IMR-90 (cell line): ENCODE measurements at regions not wholly inside any gene's neighbourhood (a gene's known extent, or its start where the extent isn't known, plus 50 kb on each side); places are given as distances from the start of the nearest gene placed in this dataset.

Source experiments
- ATAC-seq: fragments of 200-7000 bp; cut with Tn5 transposase; 2 replicates; pipeline ENCODE4 v1.9.1; 2020; ENCODE audit warnings: low read depth, mild to moderate bottlenecking, moderate library complexity
- BruUV-seq: library from RNA; stranded (reverse); fragments of 400-500 nt; replicated peaks from 2 replicates; lab custom pipeline; 2021; lab: Mats Ljungman, UMichigan
- CTCF ChIA-PET: fragments of 300-600 bp; formaldehyde crosslinking; extraction: SDS; loops from one replicate; lab custom pipeline; 2021; ENCODE audit warnings: antibody characterized with exemption; lab: Yijun Ruan, JAX
- POLR2A ChIA-PET: fragments of 300-600 bp; sonication (Branson Sonifier 250); formaldehyde crosslinking; loops from one replicate; lab custom pipeline; 2022; ENCODE audit warnings: antibody characterized with exemption; ENCODE audit not compliant: unreplicated experiment; lab: Charles Lee
- DNase-seq: peaks from one replicate; pipeline ENCODE4 v3.0.0; 2013
- H2AFZ ChIP-seq: replicated peaks from 2 replicates; pipeline ENCODE3; 2013; ENCODE audit warnings: low read length, mild to moderate bottlenecking; ENCODE audit not compliant: poor library complexity
- H2AK5ac ChIP-seq: 2 replicates; pipeline ENCODE4 v1.6.1; 2013; ENCODE audit warnings: low read depth, low read length, inconsistent platforms
- H2AK9ac ChIP-seq: replicated peaks from 2 replicates; pipeline ENCODE3; 2013; ENCODE audit warnings: mild to moderate bottlenecking, low read depth, low read length, moderate library complexity; ENCODE audit not compliant: poor library complexity
- H2BK120ac ChIP-seq: 2 replicates; pipeline ENCODE4 v1.6.1; 2013; ENCODE audit warnings: low read depth, low read length, inconsistent platforms
- H2BK15ac ChIP-seq: 3 replicates; pipeline ENCODE4 v1.6.1; 2013; ENCODE audit warnings: low read depth, low read length, inconsistent platforms
- H2BK20ac ChIP-seq: 2 replicates; pipeline ENCODE4 v1.6.1; 2013; ENCODE audit warnings: low read depth, mild to moderate bottlenecking, inconsistent platforms, low read length, moderate library complexity
- H2BK5ac ChIP-seq: 2 replicates; pipeline ENCODE4 v1.6.1; 2013; ENCODE audit warnings: mild to moderate bottlenecking, low read depth, low read length, inconsistent platforms; ENCODE audit not compliant: poor library complexity, severe bottlenecking
- H3K14ac ChIP-seq: replicated peaks from 2 replicates; pipeline ENCODE4 v1.6.1; 2013; ENCODE audit warnings: low read depth, low read length, inconsistent platforms
- H3K18ac ChIP-seq: 2 replicates; pipeline ENCODE4 v1.6.1; 2013; ENCODE audit warnings: low read depth, low read length, control low read depth
- H3K23ac ChIP-seq: 2 replicates; pipeline ENCODE4 v1.6.1; 2013; ENCODE audit warnings: low read depth, low read length, inconsistent platforms
- H3K27ac ChIP-seq: 2 replicates; pipeline ENCODE4 v1.5.1; 2013; ENCODE audit warnings: mild to moderate bottlenecking, control low read depth, low read length; ENCODE audit not compliant: insufficient read depth
- H3K27me3 ChIP-seq: 2 replicates; pipeline ENCODE4 v1.6.1; 2013; ENCODE audit warnings: low read length; ENCODE audit not compliant: control insufficient read depth, insufficient read depth
- H3K36me3 ChIP-seq: 2 replicates; pipeline ENCODE4 v1.6.1; 2013; ENCODE audit warnings: low read length, mixed read lengths; ENCODE audit not compliant: control insufficient read depth, insufficient read depth
- H3K4ac ChIP-seq: 2 replicates; pipeline ENCODE4 v1.6.1; 2013; ENCODE audit warnings: low read depth, low read length, inconsistent platforms
- H3K4me1 ChIP-seq: 2 replicates; pipeline ENCODE4 v1.6.1; 2013; ENCODE audit warnings: low read length, mixed read lengths; ENCODE audit not compliant: control insufficient read depth, insufficient read depth
- H3K4me2 ChIP-seq: 2 replicates; pipeline ENCODE4 v1.6.1; 2013; ENCODE audit warnings: low read depth, mild to moderate bottlenecking, control low read depth, low read length, moderate library complexity
- H3K4me3 ChIP-seq: 2 replicates; pipeline ENCODE4 v1.5.1; 2013; ENCODE audit warnings: low read depth, mild to moderate bottlenecking, control low read depth, low read length, moderate library complexity; ENCODE audit not compliant: insufficient read depth
- H3K56ac ChIP-seq: 2 replicates; pipeline ENCODE4 v1.6.1; 2013; ENCODE audit warnings: low read length, inconsistent platforms; ENCODE audit not compliant: insufficient read depth; ENCODE audit errors: extremely low read depth
- H3K79me1 ChIP-seq, 2 experiments: 2 replicates each; pipeline ENCODE4 v1.6.1; 2013; ENCODE audit warnings: low read length in 2 of 2, inconsistent platforms in 1 of 2, low read depth in 1 of 2
- H3K9ac ChIP-seq: 2 replicates; pipeline ENCODE4 v1.6.1; 2013; ENCODE audit warnings: low read depth, low read length, control low read depth
- H3K9me1 ChIP-seq: 2 replicates; pipeline ENCODE4 v1.6.1; 2013; ENCODE audit warnings: low read length, inconsistent platforms; ENCODE audit not compliant: insufficient read depth
- H3K9me3 ChIP-seq: 2 replicates; pipeline ENCODE4 v1.6.1; 2013; ENCODE audit warnings: low read length; ENCODE audit not compliant: control insufficient read depth, insufficient read depth
- H4K20me1 ChIP-seq: 2 replicates; pipeline ENCODE4 v1.6.1; 2013; ENCODE audit warnings: low read length, inconsistent platforms; ENCODE audit not compliant: insufficient read depth
- H4K5ac ChIP-seq: 2 replicates; pipeline ENCODE4 v1.6.1; 2013; ENCODE audit warnings: mild to moderate bottlenecking, low read depth, low read length, control low read depth
- H4K8ac ChIP-seq, 2 experiments: 2 replicates each; pipeline ENCODE4 v1.6.1; 2013; ENCODE audit warnings: low read depth in 2 of 2, low read length in 2 of 2, control low read depth in 1 of 2, inconsistent platforms in 1 of 2
- H4K91ac ChIP-seq: 2 replicates; pipeline ENCODE4 v1.6.1; 2013; ENCODE audit warnings: low read depth, low read length, inconsistent platforms; ENCODE audit not compliant: insufficient read depth
- CTCF ChIP-seq: conservative IDR thresholded peaks from 2 replicates; pipeline ENCODE4 v1.5.1; 2012; ENCODE audit warnings: mild to moderate bottlenecking, low read depth, low read length, improper control_type of control experiment
- dilution Hi-C: fragments of 300-500 bp; cut with HindIII; formaldehyde crosslinking; loops from one replicate; pipeline ENCODE4 v1.14.3; 2018; ENCODE audit warnings: low sequenced_read_pairs; ENCODE audit not compliant: unreplicated experiment
- in situ Hi-C: fragments of 300-500 bp; cut with MboI; formaldehyde crosslinking; loops from 3 replicates; pipeline ENCODE4 v1.14.3; 2019; ENCODE audit warnings: low sequenced_read_pairs, inconsistent platforms, mixed read lengths
- intact Hi-C: fragments of 100-400 bp; cut with micrococcal nuclease; formaldehyde crosslinking; loops from 2 replicates; pipeline ENCODE4 v1.10.0; 2022

- no peaks in the 10 kb centered on the region for H3K36me3 ChIP-seq
- ATAC-seq = no peak
These were observed 561.4 kb downstream of the CDK5RAP2 start for GRCh38 chr9:120018550-120018949.

More at GRCh38 chr9:120018550-120018949, 561.4 kb downstream of the CDK5RAP2 start:
- Histone ChIP-seq H3K18ac (no peak overlapping the region), H2AFZ (no peak overlapping the region), H3K4me1 (no peaks in the 10 kb centered on the region), H4K5ac (no peak overlapping the region), H4K8ac (no peak overlapping the region), H3K23ac (no peak overlapping the region), H3K9me3 (no peaks in the 10 kb centered on the region), H3K4me2 (no peak overlapping the region), H3K79me1 (no peaks in the 10 kb centered on the region), H2BK15ac (no peak overlapping the region), H2BK20ac (no peak overlapping the region), H2AK5ac (no peak overlapping the region), H3K9ac (no peak overlapping the region), H3K56ac (no peak overlapping the region), H2BK120ac (no peak overlapping the region), H3K4me3 (no peak overlapping the region), H3K9me1 (no peaks in the 10 kb centered on the region), H3K27ac (no peak overlapping the region), H4K91ac (no peak overlapping the region), H2AK9ac (no peak overlapping the region), H3K14ac (no peak overlapping the region), H3K27me3 (no peaks in the 10 kb centered on the region), H2BK5ac (no peak overlapping the region), H4K20me1 (no peaks in the 10 kb centered on the region), H3K4ac (no peak overlapping the region)
- POLR2A ChIA-PET = no interaction called here
- DNase-seq = no peak
- TF ChIP-seq CTCF = no peak
- intact Hi-C loops (no loop called here), in situ Hi-C loops (no loop called here), dilution Hi-C loops (no loop called here)
- BruUV-seq = no TSS peak
- CTCF ChIA-PET = interaction anchor here (1.2 kb wide), 1 partner anchor 50 kb away, joined by 3 read pairs; no protein-coding TSS in a partner anchor
